HCT116 (cell line): ENCODE measurements at regions not wholly inside any gene's neighbourhood (a gene's known extent, or its start where the extent isn't known, plus 50 kb on each side); places are given as distances from the start of the nearest gene placed in this dataset.

Experiments used
- ATAC-seq: fragments of 200-7000 bp; cut with Tn5 transposase; 2 replicates; pipeline ENCODE4 v1.9.1; 2020; ENCODE audit warnings: mild to moderate bottlenecking, moderate library complexity
- BruUV-seq: library from RNA; stranded (reverse); fragments of 400-500 nt; replicated peaks from 2 replicates; lab custom pipeline; 2021; lab: Mats Ljungman, UMichigan
- CTCF ChIA-PET: fragments of 300-600 bp; sonication (Branson Sonifier 250); formaldehyde crosslinking; loops from one replicate; lab custom pipeline; 2021; ENCODE audit warnings: antibody characterized with exemption; lab: Charles Lee
- POLR2A ChIA-PET: fragments of 300-600, 350-600 bp; sonication (Branson Sonifier 250); formaldehyde crosslinking; loops from one replicate; lab custom pipeline; 2021; ENCODE audit warnings: antibody characterized with exemption; lab: Charles Lee
- RAD21 ChIA-PET, 2 experiments: fragments of 300-600 bp; sonication (Branson Sonifier 250); formaldehyde crosslinking; loops; one replicate each; lab custom pipeline; 2023; ENCODE audit warnings: low total read pairs in 2 of 2; ENCODE audit not compliant: uncharacterized antibody in 2 of 2, unreplicated experiment in 2 of 2, low non-redundant PET in 1 of 2; lab: Charles Lee
- DNase-seq: peaks from one replicate; pipeline ENCODE4 v3.0.0-alpha.2; 2010; ENCODE audit warnings: low read depth, low spot score
- H2AFZ ChIP-seq: fragments of 200-600 bp; shearing (Covaris generic), sonication (generic); 2 replicates; pipeline ENCODE4 v1.6.1; 2017; ENCODE audit warnings: low read depth, mixed run types, mixed read lengths, antibody characterized with exemption, low read length; ENCODE audit not compliant: poor library complexity, severe bottlenecking
- H3K27ac ChIP-seq: 2 replicates; pipeline ENCODE4 v1.5.1; 2012; ENCODE audit warnings: low read depth, low read length
- H3K27me3 ChIP-seq: fragments of 200-600 bp; sonication (generic); 2 replicates; pipeline ENCODE4 v1.6.1; 2016; ENCODE audit warnings: mixed run types, low read length, mixed read lengths; ENCODE audit not compliant: insufficient read depth
- H3K36me3 ChIP-seq, 2 experiments: fragments of 200-500 bp in 1 of 2; fragments of 200-600 bp in 1 of 2; sonication (Bioruptor generic) in 1 of 2; sonication (generic) in 1 of 2; 2 replicates each; pipeline versions ENCODE4 v1.5.1 to v1.6.1; 2014 to 2016; ENCODE audit warnings: low read length in 2 of 2, inconsistent platforms in 1 of 2, mixed read lengths in 1 of 2, mixed run types in 1 of 2; ENCODE audit not compliant: insufficient read depth in 2 of 2, control insufficient read depth in 1 of 2
- H3K4me1 ChIP-seq, 2 experiments: fragments of 200-600 bp in 1 of 2; sonication (generic) in 1 of 2; 2 replicates each; pipeline versions ENCODE4 v1.5.1 to v1.6.1; 2012 to 2017; ENCODE audit warnings: low read length in 2 of 2, inconsistent platforms in 1 of 2, mild to moderate bottlenecking in 1 of 2, mixed read lengths in 1 of 2, mixed run types in 1 of 2, moderate library complexity in 1 of 2; ENCODE audit not compliant: insufficient read depth in 2 of 2, control insufficient read depth in 1 of 2
- H3K4me2 ChIP-seq: fragments of 200-600 bp; sonication (generic); 2 replicates; pipeline ENCODE4 v1.6.1; 2017; ENCODE audit warnings: mixed run types, low read length, mixed read lengths
- H3K4me3 ChIP-seq, 2 experiments: fragments of 200-600 bp in 1 of 2; sonication (generic) in 1 of 2; replicated peaks in 1 of 2; 2 replicates each; pipeline ENCODE4 v1.5.1; 2011 to 2016; ENCODE audit warnings: low read length in 2 of 2, control low read depth in 1 of 2, low read depth in 1 of 2, mild to moderate bottlenecking in 1 of 2, mixed read lengths in 1 of 2, mixed run types in 1 of 2
- H3K79me2 ChIP-seq: fragments of 200-600 bp; sonication (generic); 2 replicates; pipeline ENCODE4 v1.6.1; 2017; ENCODE audit warnings: mild to moderate bottlenecking, mixed run types, low read length, moderate library complexity, mixed read lengths; ENCODE audit not compliant: insufficient read depth
- H3K9ac ChIP-seq: fragments of 200-600 bp; sonication (generic); 2 replicates; pipeline ENCODE4 v1.6.1; 2016; ENCODE audit warnings: low read length, mixed read lengths
- H3K9me2 ChIP-seq: fragments of 200-600 bp; sonication (generic), shearing (Covaris generic); 2 replicates; pipeline ENCODE4 v1.6.1; 2017; ENCODE audit warnings: mixed run types, mild to moderate bottlenecking, moderate library complexity; ENCODE audit not compliant: insufficient read depth
- H3K9me3 ChIP-seq, 2 experiments: fragments of 200-500 bp in 1 of 2; fragments of 200-600 bp in 1 of 2; sonication (Bioruptor generic) in 1 of 2; sonication (generic) in 1 of 2; 2 replicates each; pipeline ENCODE4 v1.6.1; 2014 to 2017; ENCODE audit warnings: low read length in 2 of 2, mixed read lengths in 2 of 2, inconsistent platforms in 1 of 2, low read depth in 1 of 2, mild to moderate bottlenecking in 1 of 2, mixed run types in 1 of 2, moderate library complexity in 1 of 2; ENCODE audit not compliant: control insufficient read depth in 1 of 2, insufficient read depth in 1 of 2
- H4K20me1 ChIP-seq: fragments of 200-600 bp; sonication (generic), shearing (Covaris generic); 2 replicates; pipeline ENCODE4 v1.6.1; 2017; ENCODE audit warnings: mixed run types, mild to moderate bottlenecking, moderate library complexity; ENCODE audit not compliant: insufficient read depth
- ATF3 ChIP-seq: IDR thresholded peaks from 2 replicates; pipeline ENCODE4 v1.6.1; 2012
- CBX3 ChIP-seq: IDR thresholded peaks from 2 replicates; pipeline ENCODE4 v1.6.1; 2012; ENCODE audit warnings: low read depth
- EGR1 ChIP-seq: IDR thresholded peaks from 2 replicates; pipeline ENCODE4 v1.6.1; 2012; ENCODE audit warnings: low read depth
- EZH2phosphoT487 ChIP-seq: fragments of 200-600 bp; IDR thresholded peaks from 2 replicates; pipeline ENCODE4 v1.6.1; 2018; ENCODE audit warnings: antibody characterized with exemption, borderline replicate concordance
- POLR2A ChIP-seq: IDR thresholded peaks from 2 replicates; pipeline ENCODE4 v1.7.0; 2011; ENCODE audit warnings: borderline replicate concordance; ENCODE audit not compliant: insufficient read depth, insufficient read length; ENCODE audit errors: extremely low read depth
- POLR2AphosphoS5 ChIP-seq: IDR thresholded peaks from 2 replicates; pipeline ENCODE4 v1.6.1; 2011; ENCODE audit warnings: mild to moderate bottlenecking, low read depth, low read length, moderate library complexity
- SIN3A ChIP-seq: IDR thresholded peaks from 2 replicates; pipeline ENCODE4 v1.6.1; 2012; ENCODE audit warnings: low read depth
- SP1 ChIP-seq: IDR thresholded peaks from 2 replicates; pipeline ENCODE4 v1.6.1; 2012; ENCODE audit warnings: low read depth
- SRF ChIP-seq: IDR thresholded peaks from 2 replicates; pipeline ENCODE4 v1.6.1; 2012; ENCODE audit warnings: low read depth
- YY1 ChIP-seq: IDR thresholded peaks from 2 replicates; pipeline ENCODE4 v1.6.1; 2011; ENCODE audit warnings: low read length, low read depth, moderate library complexity, mild to moderate bottlenecking; ENCODE audit not compliant: insufficient replicate concordance; ENCODE audit errors: extremely low read depth
- ZBTB33 ChIP-seq: IDR thresholded peaks from 2 replicates; pipeline ENCODE4 v1.6.1; 2011; ENCODE audit warnings: mild to moderate bottlenecking, low read length, moderate library complexity; ENCODE audit not compliant: insufficient replicate concordance; ENCODE audit errors: extremely low read depth
- ZFX ChIP-seq: fragments of 450-650 bp; IDR thresholded peaks from 2 replicates; pipeline ENCODE4 v1.6.1; 2017
- intact Hi-C: fragments of 100-400 bp; cut with micrococcal nuclease; formaldehyde crosslinking; loops from 2 replicates; pipeline ENCODE4 v1.10.0; 2022

GRCh38 chr14:106841701-106842100, 1315.3 kb downstream of the TMEM121 start:
- H4K20me1 ChIP-seq: no peaks in the 10 kb centered on the region
- H3K27me3 ChIP-seq: no peaks in the 10 kb centered on the region
- ChIA-PET RAD21 (no interaction called here), POLR2A (no interaction called here), CTCF (no interaction called here)
- H3K27ac ChIP-seq: no peak overlapping the region
- DNase-seq (no peak), ATAC-seq (no peak)
- no peak overlapping the region for H3K4me2 ChIP-seq
- peaks cover 7 to 12% of the 10 kb centered on the region in 2 experiments; a peak in 2 of 4 replicates for H3K9me3 ChIP-seq
- no peaks in the 10 kb centered on the region for H3K4me1 ChIP-seq
- H3K9ac ChIP-seq: no peak overlapping the region
- no peak overlapping the region for H2AFZ ChIP-seq
- no peaks in the 10 kb centered on the region for H3K36me3 ChIP-seq
- BruUV-seq: no TSS peak
- TF ChIP-seq SIN3A: no peak
- TF ChIP-seq ZBTB33: no peak
- TF ChIP-seq POLR2AphosphoS5: no peak
- TF ChIP-seq SP1: no peak
- no peak for TF ChIP-seq ZFX
- no peak for TF ChIP-seq SRF
- TF ChIP-seq POLR2A: no peak
- no peak for TF ChIP-seq CBX3
- no peak for TF ChIP-seq ATF3
- no peak for TF ChIP-seq EZH2phosphoT487
- TF ChIP-seq YY1: no peak
- no peak for TF ChIP-seq EGR1
- intact Hi-C loops: no loop called here
- H3K4me3 ChIP-seq: no peak overlapping the region
- H3K79me2 ChIP-seq: no peaks in the 10 kb centered on the region
- no peaks in the 10 kb centered on the region for H3K9me2 ChIP-seq
